NCI-H146 (cell line): ENCODE measurements at regions not wholly inside any gene's neighbourhood (a gene's known extent, or its start where the extent isn't known, plus 50 kb on each side); places are given as distances from the start of the nearest gene placed in this dataset.
"Not testable (repeated sequence)": the region's sequence is repeated elsewhere in the genome, so short reads cannot be mapped to it uniquely, and the experiment has no call there.

Experiments
- DNase-seq: peaks from one replicate; lab custom pipeline; 2025; lab: John Stamatoyannopoulos, UW

DNA sequence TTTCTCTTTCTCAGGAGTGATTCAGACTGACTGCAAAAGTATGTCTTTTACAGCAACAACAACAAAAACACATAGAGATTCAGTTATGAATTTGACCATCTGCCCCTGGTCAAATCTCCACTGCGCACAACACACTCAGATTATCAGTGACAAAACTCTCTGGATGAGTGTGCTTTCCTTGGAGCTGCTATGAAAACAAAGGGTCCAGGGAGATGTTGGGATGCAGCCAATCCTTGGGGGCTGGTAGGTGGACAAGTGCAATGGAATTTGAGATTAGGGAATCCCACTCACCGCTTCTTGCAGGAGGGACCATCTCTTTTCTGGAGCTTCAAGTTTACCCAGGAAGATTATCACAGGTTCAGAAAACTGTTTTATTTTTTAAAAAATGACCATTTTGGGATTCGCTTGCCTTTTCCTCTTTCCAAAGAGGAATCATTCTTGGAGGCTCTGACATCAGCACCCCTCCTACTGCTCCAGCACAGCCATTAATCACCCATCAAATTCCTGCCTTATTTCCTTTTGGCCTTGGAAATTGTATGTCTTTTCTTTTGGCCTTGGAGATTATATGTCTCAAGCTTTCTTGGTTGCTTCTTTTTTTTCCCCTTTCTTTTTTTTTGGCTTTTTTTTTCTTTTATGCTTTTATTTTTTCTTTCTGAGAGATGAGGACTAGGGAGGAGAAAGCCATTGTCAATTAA is 311.8 kb downstream of the TSHZ3 start:
- no peak for DNase-seq

- DNase-seq, result not testable (repeated sequence)
Observed at GRCh38 chr19:31031455-31031854, 317.8 kb downstream of the TSHZ3 start.

GRCh38 chr19:31023038-31023437 is 326.2 kb downstream of the TSHZ3 start:
- no peak for DNase-seq

GRCh38 chr19:31018936-31019335 is 330.3 kb downstream of the TSHZ3 start:
- DNase-seq, result no peak

DNA sequence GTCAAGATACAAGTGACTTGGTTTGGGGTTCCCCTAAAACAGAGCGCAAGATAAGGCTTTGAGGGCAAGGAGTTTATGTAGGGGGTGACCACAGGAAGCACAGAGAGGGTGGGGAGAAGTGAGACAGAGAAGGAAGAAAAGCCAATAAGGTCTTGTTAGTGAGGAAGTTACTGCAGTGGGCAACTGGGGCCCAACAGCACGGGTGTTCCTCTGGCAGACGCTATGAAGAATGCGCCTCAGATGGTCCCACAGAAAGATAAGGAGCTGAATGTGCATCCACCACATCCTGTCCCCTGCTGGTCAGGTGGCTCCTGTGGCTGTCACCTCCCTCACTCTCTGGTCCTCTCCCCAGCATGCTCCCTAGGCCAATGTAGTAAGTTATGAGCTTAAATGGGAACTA is 333.5 kb downstream of the TSHZ3 start:
- no peak for DNase-seq

DNA sequence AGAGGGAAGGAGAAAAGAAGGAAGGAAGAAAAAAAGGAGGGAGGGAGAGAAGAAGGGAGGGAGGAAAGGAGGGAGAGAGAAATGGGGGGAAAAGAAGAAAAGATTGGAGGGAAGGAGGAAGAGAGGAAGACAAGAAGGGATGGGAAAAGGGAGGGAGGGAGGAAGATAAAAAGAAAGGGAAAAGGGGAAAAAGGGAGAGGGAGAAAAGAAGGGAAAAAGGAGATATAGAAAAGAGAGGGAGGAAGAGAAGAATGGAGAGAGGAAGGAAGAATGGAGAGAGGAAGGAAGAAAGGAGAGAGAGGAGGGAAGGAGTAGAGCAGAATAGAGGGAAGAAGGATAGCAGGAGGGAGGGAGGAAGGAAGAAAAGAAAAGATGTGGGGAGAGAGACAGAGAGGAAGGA is 334.6 kb downstream of the TSHZ3 start:
- no peak for DNase-seq

GRCh38 chr19:31013384-31014020 is 335.7 kb downstream of the TSHZ3 start:
- no peak for DNase-seq

- DNase-seq, result no peak
Observed at GRCh38 chr19:31002518-31003244, 346.6 kb downstream of the TSHZ3 start.

DNA sequence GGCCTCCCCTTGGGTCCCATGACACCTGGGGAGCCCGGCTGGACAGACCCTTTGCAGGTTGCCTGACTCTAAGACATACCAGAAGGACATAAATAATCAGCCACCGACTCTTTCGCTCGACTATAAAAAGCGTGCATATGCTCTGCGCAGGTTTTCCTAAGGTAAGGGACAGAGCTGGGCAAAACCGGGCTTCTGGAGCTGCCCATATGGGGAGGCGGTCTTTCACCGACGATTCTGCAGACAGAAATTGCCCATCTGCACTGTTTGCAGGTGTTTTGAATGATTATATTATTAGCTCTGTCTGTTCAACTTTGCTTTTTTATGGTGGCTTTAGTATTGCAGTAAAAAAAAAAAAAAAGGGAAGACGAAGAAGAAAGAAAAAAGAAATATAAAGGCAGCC is 347.2 kb downstream of the TSHZ3 start:
- DNase-seq, result no peak

GRCh38 chr19:31000913-31001312 is 348.3 kb downstream of the TSHZ3 start:
- DNase-seq, result no peak

GRCh38 chr19:30999726-31000125 is 349.5 kb downstream of the TSHZ3 start:
- DNase-seq, result no peak

- no peak for DNase-seq
Observed at GRCh38 chr19:30997222-30997621, 352.0 kb downstream of the TSHZ3 start.

GRCh38 chr19:30978639-30979038 is 370.6 kb downstream of the TSHZ3 start:
- DNase-seq, result no peak

DNA sequence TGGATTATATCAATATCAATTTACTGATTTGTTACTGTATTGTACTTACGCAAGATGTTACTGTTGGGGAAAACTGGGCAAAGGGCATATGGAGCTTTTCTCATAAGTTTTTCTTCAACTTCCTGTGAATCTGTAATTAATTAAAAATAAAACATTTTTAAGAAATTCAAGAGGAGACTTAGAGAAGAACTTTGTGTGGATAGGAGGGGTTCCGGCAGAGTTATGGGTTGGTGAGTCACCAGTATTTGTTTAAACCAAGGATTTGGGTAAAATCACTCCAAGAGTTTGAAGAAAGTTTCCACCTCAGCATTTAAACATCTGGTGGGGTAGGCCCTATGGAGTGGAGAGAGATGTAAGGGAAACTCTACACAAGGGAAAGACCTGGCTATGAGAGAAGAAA is 379.6 kb downstream of the TSHZ3 start:
- DNase-seq, result no peak

- no peak for DNase-seq
Observed at GRCh38 chr19:30968841-30969399, 380.3 kb downstream of the TSHZ3 start.

DNA sequence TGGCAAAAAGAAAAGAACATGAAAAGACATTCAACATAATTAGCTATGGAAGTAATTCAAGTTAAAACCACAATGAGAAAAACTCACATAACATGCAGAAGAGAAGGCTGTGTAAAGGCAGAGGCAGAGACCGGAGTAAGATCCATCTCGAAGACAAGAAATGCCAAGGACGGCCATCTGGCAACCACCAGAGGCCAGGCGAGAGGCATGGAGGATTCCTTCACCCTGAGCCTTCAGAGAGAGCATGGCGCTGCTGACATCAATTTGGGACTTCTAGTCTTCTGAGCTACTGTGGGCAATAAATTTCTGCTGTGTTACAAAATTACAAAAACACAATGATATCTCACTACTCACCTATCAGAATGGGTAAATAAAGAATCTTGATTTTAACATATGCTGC is 381.0 kb downstream of the TSHZ3 start:
- no peak for DNase-seq

GRCh38 chr19:30966486-30966885 is 382.8 kb downstream of the TSHZ3 start:
- DNase-seq, result no peak

DNA sequence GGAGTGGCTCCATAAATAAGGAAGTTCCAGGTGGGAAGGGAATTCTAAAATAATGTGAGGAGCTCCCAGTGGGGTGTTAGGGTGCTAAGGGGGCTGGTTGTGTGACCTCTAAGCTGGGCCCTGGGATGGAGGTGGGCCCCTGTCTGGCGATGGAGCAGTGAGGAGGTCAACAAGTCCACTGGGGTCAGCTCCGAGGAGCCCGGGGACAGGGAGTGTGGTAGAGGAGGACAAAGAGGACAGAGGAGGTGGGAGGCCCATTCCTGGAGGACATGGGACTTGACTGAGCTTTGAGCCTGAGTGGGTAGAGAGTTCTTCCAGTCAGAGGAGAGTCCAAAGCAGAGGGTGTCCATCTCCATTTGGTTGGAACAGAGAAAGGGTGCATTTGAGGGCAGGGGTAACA is 390.2 kb downstream of the TSHZ3 start:
- DNase-seq, result no peak

GRCh38 chr19:30955112-30956104 is 393.8 kb downstream of the TSHZ3 start:
- DNase-seq, result no peak

GRCh38 chr19:30944276-30944932 is 404.8 kb downstream of the TSHZ3 start:
- not testable (repeated sequence) for DNase-seq
